Fibroblast of mammary gland (primary cell): ENCODE measurements at regions not wholly inside any gene's neighbourhood (a gene's known extent, or its start where the extent isn't known, plus 50 kb on each side); places are given as distances from the start of the nearest gene placed in this dataset.
"Not testable (repeated sequence)": the region's sequence is repeated elsewhere in the genome, so short reads cannot be mapped to it uniquely, and the experiment has no call there.

Experiments used
- DNase-seq: peaks from one replicate; pipeline ENCODE4 v3.0.0-alpha.2; 2010; ENCODE audit warnings: low read depth
- H3K4me3 ChIP-seq: 2 replicates; pipeline ENCODE4 v1.5.1; 2011; ENCODE audit warnings: low read depth, mild to moderate bottlenecking, low read length, moderate library complexity; ENCODE audit not compliant: control insufficient read depth
- CTCF ChIP-seq: conservative IDR thresholded peaks from 2 replicates; pipeline ENCODE4 v1.5.1; 2011; ENCODE audit warnings: low read depth, low read length, inconsistent platforms; ENCODE audit not compliant: control insufficient read depth, insufficient read depth

- TF ChIP-seq CTCF, result no peak
- no peak overlapping the region for H3K4me3 ChIP-seq
- DNase-seq, result no peak
Measured at GRCh38 chr9:107577140-107577776, 87.7 kb upstream of the KLF4 start.

GRCh38 chr9:107571148-107571547, 81.6 kb upstream of the KLF4 start:
- DNase-seq, result no peak
- H3K4me3 ChIP-seq, result no peak overlapping the region
- no peak for TF ChIP-seq CTCF

- DNase-seq, result peak; percentile 50
Measured at GRCh38 chr9:107569174-107569573, 79.6 kb upstream of the KLF4 start.

DNA sequence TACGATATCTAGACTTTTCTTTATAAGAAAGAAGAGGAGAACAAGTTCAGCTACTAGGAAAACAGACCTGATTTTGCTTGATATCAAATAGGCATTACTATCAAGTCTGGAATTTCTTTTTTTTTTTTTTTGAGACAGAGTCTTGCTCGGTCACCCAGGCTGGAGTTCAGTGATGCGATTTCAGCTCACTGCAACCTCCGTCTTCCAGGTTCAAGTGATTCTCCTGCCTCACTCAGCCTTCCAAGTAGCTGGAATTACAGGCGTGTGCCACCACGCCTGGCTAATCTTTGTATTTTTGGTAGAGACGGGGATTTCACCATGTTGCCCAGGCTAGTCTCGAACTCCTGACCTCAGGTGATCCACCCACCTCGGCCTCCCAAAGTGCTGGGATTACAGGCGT, 78.8 kb upstream of the KLF4 start:
- H3K4me3 ChIP-seq, result not testable (repeated sequence)

More at GRCh38 chr9:107569174-107569573, 79.6 kb upstream of the KLF4 start:
- TF ChIP-seq CTCF, result no peak
- no peak overlapping the region for H3K4me3 ChIP-seq

GRCh38 chr9:107567462-107567861, 77.9 kb upstream of the KLF4 start:
- H3K4me3 ChIP-seq, result no peak overlapping the region
- no peak for DNase-seq
- TF ChIP-seq CTCF, result no peak

More for the DNA sequence above, 78.8 kb upstream of the KLF4 start:
- not testable (repeated sequence) for DNase-seq

DNA sequence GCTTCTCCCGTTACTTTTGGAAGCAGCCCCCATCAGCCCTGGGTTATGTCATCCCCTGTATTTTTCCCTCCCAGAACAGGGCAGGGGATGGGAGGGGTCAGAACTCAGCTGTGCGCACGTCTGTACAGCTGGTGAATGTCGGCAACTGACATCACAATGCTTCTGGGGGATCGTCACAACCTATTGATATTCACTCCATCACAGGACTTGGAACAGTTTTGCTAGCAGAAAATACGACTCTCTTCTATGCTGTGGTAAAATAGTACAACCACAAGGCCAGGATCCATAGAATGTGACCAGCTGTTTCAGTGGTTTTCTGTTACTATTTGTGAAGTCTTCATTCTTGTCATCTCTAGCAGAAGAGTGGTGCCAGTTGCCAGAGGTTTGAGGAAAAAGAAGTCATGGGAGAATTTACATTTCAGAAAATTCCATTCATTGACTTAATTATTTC, 77.1 kb upstream of the KLF4 start:
- no peak for DNase-seq
- no peak for TF ChIP-seq CTCF
- no peak overlapping the region for H3K4me3 ChIP-seq

GRCh38 chr9:107562798-107563197, 73.2 kb upstream of the KLF4 start:
- H3K4me3 ChIP-seq, result no peak overlapping the region
- TF ChIP-seq CTCF, result no peak
- no peak for DNase-seq
